ENCODE measurements at regions not wholly inside any gene's neighbourhood (a gene's known extent, or its start where the extent isn't known, plus 50 kb on each side); places are given as distances from the start of the nearest gene placed in this dataset.

DNA sequence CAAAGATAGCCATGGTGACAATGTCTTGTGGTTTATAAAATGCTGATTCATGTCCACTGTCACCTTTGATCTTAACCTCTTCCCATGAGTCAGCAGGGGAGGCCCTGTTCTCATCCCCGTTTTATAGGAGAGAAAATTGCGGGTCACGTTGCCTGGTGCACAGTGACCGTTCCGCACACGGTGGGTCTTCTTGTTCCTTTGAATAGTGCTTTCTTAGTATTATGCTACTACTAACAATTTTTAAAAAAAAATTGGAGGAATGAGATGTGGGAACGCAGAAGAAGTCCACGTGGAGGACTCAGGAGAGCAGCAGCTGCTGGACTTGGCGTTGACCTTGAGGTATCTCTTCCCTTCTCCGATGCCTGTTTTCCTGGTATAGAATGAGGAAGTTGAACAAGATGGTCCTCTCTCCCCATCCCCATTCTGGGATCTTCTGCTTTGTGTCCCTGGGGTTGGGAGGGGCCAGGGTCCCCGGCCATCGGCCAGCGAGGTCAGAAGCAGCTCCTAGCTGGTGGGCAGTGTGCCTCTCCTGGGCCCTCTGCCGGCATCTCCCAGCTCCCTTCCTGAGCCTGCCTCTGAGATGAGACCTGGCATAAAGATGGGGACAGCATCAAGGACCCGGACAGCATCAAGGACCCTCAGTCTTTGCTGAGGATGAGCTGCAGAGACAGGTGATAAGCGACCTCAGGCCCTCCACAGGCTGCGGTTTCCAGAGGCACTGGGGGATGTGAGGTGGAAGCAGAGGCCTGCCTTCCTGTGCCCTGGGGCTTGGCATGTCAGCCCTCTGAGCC is 143.9 kb downstream of the C9orf50 start:
- TF ChIP-seq, protein P1, sequence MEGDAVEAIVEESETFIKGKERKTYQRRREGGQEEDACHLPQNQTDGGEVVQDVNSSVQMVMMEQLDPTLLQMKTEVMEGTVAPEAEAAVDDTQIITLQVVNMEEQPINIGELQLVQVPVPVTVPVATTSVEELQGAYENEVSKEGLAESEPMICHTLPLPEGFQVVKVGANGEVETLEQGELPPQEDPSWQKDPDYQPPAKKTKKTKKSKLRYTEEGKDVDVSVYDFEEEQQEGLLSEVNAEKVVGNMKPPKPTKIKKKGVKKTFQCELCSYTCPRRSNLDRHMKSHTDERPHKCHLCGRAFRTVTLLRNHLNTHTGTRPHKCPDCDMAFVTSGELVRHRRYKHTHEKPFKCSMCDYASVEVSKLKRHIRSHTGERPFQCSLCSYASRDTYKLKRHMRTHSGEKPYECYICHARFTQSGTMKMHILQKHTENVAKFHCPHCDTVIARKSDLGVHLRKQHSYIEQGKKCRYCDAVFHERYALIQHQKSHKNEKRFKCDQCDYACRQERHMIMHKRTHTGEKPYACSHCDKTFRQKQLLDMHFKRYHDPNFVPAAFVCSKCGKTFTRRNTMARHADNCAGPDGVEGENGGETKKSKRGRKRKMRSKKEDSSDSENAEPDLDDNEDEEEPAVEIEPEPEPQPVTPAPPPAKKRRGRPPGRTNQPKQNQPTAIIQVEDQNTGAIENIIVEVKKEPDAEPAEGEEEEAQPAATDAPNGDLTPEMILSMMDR (IDR thresholded peaks at IDR 0.05; ENCODE audit: low read depth, low read length, poor library complexity, severe bottlenecking): no peak
- TF ChIP-seq EZH2phosphoT487 (IDR thresholded peaks at IDR 0.05; ENCODE audit: borderline replicate concordance, low read length): no peak

Data from DOHH2 (cell line).